ENCODE measurements at regions not wholly inside any gene's neighbourhood (a gene's known extent, or its start where the extent isn't known, plus 50 kb on each side); places are given as distances from the start of the nearest gene placed in this dataset.

DNA sequence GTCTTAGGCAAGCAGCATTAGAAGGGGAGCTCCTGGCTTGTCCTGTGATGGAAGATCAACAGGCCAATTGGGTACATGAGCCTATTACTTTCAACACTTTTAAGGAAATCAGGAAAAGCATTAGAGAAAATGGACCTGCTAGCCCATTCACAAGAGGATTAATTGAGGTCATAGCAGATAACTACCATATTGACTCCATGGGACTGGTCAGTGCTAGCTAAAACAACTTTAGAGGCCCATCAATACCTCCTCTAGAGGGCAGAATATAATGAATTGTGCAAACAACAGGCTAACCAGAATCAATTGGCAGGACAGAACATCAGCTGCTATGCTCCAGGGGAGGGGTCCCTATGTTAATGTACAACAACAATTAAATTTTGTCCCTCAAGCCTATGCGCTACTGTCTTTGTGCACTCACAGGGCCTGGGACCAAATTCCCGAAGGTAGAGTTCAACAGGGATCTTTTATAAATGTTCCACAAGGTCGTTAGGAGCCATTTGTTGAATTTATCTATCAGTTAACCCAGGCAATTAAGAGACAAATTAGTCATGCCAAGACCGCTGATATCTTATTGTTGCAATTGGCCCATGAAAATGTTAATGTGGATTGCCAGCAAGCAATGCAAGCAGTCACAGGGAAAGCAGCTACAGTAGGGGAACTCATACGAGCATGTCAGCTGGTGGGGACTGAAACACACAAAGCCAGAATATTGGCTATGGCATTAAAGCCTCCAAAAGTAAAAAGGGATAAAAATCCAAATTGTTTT lies 106.6 kb upstream of the BTN3A2 start:
- H3K79me2 ChIP-seq, result no peaks in the 10 kb centered on the region
- no peaks in the 10 kb centered on the region for H3K4me1 ChIP-seq
- H3K27ac ChIP-seq, result no peak overlapping the region
- no peaks in the 10 kb centered on the region for H3K9me3 ChIP-seq (ENCODE audit: control insufficient read depth, low read length)
- no peak overlapping the region for H3K4me2 ChIP-seq (ENCODE audit: low read length)
- H3K9ac ChIP-seq, result no peak overlapping the region
- no peaks in the 10 kb centered on the region for H3K27me3 ChIP-seq (ENCODE audit: control insufficient read depth, insufficient read depth, low read length)
- H3K36me3 ChIP-seq (ENCODE audit: control insufficient read depth, insufficient read depth, low read length), result no peaks in the 10 kb centered on the region
- no peak overlapping the region for H3K4me3 ChIP-seq (ENCODE audit: low read depth, low read length)
- TF ChIP-seq, protein P1, sequence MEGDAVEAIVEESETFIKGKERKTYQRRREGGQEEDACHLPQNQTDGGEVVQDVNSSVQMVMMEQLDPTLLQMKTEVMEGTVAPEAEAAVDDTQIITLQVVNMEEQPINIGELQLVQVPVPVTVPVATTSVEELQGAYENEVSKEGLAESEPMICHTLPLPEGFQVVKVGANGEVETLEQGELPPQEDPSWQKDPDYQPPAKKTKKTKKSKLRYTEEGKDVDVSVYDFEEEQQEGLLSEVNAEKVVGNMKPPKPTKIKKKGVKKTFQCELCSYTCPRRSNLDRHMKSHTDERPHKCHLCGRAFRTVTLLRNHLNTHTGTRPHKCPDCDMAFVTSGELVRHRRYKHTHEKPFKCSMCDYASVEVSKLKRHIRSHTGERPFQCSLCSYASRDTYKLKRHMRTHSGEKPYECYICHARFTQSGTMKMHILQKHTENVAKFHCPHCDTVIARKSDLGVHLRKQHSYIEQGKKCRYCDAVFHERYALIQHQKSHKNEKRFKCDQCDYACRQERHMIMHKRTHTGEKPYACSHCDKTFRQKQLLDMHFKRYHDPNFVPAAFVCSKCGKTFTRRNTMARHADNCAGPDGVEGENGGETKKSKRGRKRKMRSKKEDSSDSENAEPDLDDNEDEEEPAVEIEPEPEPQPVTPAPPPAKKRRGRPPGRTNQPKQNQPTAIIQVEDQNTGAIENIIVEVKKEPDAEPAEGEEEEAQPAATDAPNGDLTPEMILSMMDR (IDR thresholded peaks at IDR 0.05), result peak; percentile 14
- no peak overlapping the region for H2AFZ ChIP-seq

DNA sequence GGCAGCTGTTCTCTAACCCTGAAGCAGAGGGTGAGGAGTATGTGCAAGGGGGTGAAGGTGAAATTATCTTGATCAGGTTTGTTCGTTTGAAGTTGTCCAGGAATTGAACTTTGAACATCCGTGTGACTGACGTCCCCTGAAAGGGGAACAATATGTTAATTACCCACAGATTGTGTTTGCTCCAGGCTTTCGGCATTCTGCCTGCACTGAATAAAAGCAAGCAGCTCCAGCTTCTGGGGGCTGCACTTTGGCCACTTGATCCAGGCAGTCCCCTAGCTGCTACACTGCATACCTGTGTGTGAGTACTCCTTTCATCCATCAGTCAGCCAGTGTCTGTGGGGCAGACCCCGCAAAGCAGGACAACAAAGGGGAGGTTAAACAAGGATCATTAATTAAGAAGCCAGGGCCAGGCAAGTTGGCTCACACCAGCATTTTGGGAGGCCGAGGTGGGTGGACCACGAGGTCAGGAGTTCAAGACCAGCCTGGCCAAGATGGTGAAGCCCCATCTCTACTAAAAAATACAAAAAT lies 104.8 kb upstream of the BTN3A2 start:
- Histone ChIP-seq H3K4me1 (no peaks in the 10 kb centered on the region), H3K9me3 (ENCODE audit: control insufficient read depth, low read length) (no peaks in the 10 kb centered on the region), H3K9ac (no peak overlapping the region), H3K27ac (no peak overlapping the region), H3K27me3 (ENCODE audit: control insufficient read depth, insufficient read depth, low read length) (no peaks in the 10 kb centered on the region), H3K36me3 (ENCODE audit: control insufficient read depth, insufficient read depth, low read length) (no peaks in the 10 kb centered on the region), H3K79me2 (no peaks in the 10 kb centered on the region), H2AFZ (no peak overlapping the region), H3K4me3 (ENCODE audit: low read depth, low read length) (no peak overlapping the region), H3K4me2 (ENCODE audit: low read length) (no peak overlapping the region)
- TF ChIP-seq, protein P1 (IDR thresholded peaks at IDR 0.05), result no peak

DNA sequence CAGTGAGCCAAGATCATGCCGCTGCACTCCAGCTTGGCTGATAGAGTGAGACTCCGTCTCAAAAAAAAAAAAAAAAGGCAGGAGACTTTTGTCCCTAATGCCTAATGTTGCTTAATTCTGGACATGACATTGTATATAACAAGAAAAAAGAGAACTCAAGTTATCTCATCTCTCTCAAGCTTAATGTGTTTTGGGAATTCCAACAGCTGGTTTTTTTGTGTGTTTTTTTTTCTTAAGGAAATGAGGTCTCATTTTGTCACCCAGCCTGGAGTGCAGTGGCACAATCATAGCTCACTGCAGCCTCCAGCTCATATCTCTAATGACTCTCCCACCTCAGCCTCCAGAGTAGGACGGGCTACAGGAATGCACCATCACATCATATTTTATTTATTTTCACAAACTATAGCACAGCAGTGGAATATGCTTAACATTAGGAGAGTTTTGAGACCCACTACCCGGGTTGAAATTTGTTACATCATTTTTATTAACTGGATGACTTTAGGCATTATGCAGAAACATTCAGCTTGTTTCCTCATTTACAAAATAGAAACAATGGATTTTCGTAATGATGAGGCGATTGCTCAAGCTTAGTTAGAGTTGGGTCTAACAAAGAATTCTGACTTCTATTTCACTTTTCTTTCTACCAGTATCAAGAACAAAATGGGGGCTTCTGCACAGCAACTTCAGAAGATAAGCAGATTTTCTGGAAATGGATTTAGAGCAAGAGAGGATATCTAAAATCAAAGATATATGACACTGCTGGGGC lies 104.1 kb upstream of the BTN3A2 start:
- no peak overlapping the region for H3K4me3 ChIP-seq (ENCODE audit: low read depth, low read length)
- H3K9me3 ChIP-seq (ENCODE audit: control insufficient read depth, low read length), result no peaks in the 10 kb centered on the region
- H2AFZ ChIP-seq, result no peak overlapping the region
- TF ChIP-seq, protein P1 (IDR thresholded peaks at IDR 0.05), result no peak
- no peak overlapping the region for H3K4me2 ChIP-seq (ENCODE audit: low read length)
- H3K36me3 ChIP-seq (ENCODE audit: control insufficient read depth, insufficient read depth, low read length), result no peaks in the 10 kb centered on the region
- H3K4me1 ChIP-seq, result no peaks in the 10 kb centered on the region
- H3K9ac ChIP-seq, result no peak overlapping the region
- no peaks in the 10 kb centered on the region for H3K27me3 ChIP-seq (ENCODE audit: control insufficient read depth, insufficient read depth, low read length)
- no peaks in the 10 kb centered on the region for H3K79me2 ChIP-seq
- H3K27ac ChIP-seq, result no peak overlapping the region

DNA sequence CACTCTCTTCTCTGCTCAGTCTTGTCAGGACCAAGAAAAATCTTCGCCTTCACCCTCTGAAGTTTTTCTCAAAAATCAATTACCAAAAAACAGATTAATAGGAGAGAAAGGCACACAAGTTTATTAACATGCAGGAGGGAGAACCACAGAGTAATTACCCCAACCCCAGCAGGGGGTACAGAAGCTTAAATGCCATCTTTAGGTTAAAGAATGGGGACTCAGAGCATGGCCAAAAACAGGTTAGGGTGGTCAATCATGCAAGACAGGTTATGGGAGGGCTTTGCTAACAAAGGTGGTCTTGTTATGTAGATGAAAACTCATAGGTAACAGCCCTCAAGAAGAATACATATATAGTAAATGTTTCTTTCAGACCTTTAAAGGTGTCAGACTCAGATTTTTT lies 100.5 kb upstream of the BTN3A2 start:
- no peaks in the 10 kb centered on the region for H3K27me3 ChIP-seq (ENCODE audit: control insufficient read depth, insufficient read depth, low read length)
- no peak overlapping the region for H3K9ac ChIP-seq
- H3K9me3 ChIP-seq (ENCODE audit: control insufficient read depth, low read length), result no peaks in the 10 kb centered on the region
- H3K27ac ChIP-seq, result no peak overlapping the region
- H3K36me3 ChIP-seq (ENCODE audit: control insufficient read depth, insufficient read depth, low read length), result no peaks in the 10 kb centered on the region
- no peaks in the 10 kb centered on the region for H3K4me1 ChIP-seq
- no peak overlapping the region for H3K4me2 ChIP-seq (ENCODE audit: low read length)
- H3K79me2 ChIP-seq, result no peaks in the 10 kb centered on the region
- no peak overlapping the region for H2AFZ ChIP-seq
- TF ChIP-seq, protein P1 (IDR thresholded peaks at IDR 0.05), result no peak
- H3K4me3 ChIP-seq (ENCODE audit: low read depth, low read length), result no peak overlapping the region
